NCI-H2196 (cell line): ENCODE measurements at regions not wholly inside any gene's neighbourhood (a gene's known extent, or its start where the extent isn't known, plus 50 kb on each side); places are given as distances from the start of the nearest gene placed in this dataset.

ENCODE experiments used
- DNase-seq: peaks from one replicate; lab custom pipeline; 2025; ENCODE audit not compliant: unreplicated experiment; lab: John Stamatoyannopoulos, UW

GRCh38 chr5:165209101-165209727, 1703.8 kb downstream of the MAT2B start:
- DNase-seq = no peak

- no peak for DNase-seq
Observed at GRCh38 chr5:165224366-165225045, 1719.1 kb downstream of the MAT2B start.

- DNase-seq = no peak
Observed at GRCh38 chr5:165227515-165227914, 1722.1 kb downstream of the MAT2B start.

GRCh38 chr5:165228184-165228583, 1722.8 kb downstream of the MAT2B start:
- DNase-seq = no peak

- DNase-seq = no peak
Observed at GRCh38 chr5:165231821-165232508, 1726.5 kb downstream of the MAT2B start.

- DNase-seq = no peak
Observed at GRCh38 chr5:165232509-165233028, 1727.2 kb downstream of the MAT2B start.

GRCh38 chr5:165241811-165242210, 1736.4 kb downstream of the MAT2B start:
- no peak for DNase-seq

GRCh38 chr5:165242646-165243045, 1737.2 kb downstream of the MAT2B start:
- DNase-seq = no peak

GRCh38 chr5:165244407-165244806, 1739.0 kb downstream of the MAT2B start:
- DNase-seq = no peak

GRCh38 chr5:165258197-165258771, 1752.9 kb downstream of the MAT2B start:
- DNase-seq = no peak

- DNase-seq = no peak
Observed at GRCh38 chr5:165260426-165260825, 1755.0 kb downstream of the MAT2B start.

GRCh38 chr5:165263536-165263935, 1758.1 kb downstream of the MAT2B start:
- DNase-seq = no peak

GRCh38 chr5:165266939-165267338, 1761.5 kb downstream of the MAT2B start:
- DNase-seq = no peak

GRCh38 chr5:165272436-165272835, 1767.0 kb downstream of the MAT2B start:
- DNase-seq = no peak

GRCh38 chr5:165277661-165278060, 1772.2 kb downstream of the MAT2B start:
- no peak for DNase-seq

- no peak for DNase-seq
Observed at GRCh38 chr5:165282491-165282890, 1777.1 kb downstream of the MAT2B start.

- no peak for DNase-seq
Observed at GRCh38 chr5:165286692-165287091, 1781.3 kb downstream of the MAT2B start.

- no peak for DNase-seq
Observed at GRCh38 chr5:165290535-165290934, 1785.1 kb downstream of the MAT2B start.

- DNase-seq = no peak
Observed at GRCh38 chr5:165296401-165297130, 1791.1 kb downstream of the MAT2B start.

GRCh38 chr5:165304193-165304827, 1798.9 kb downstream of the MAT2B start:
- DNase-seq = no peak

GRCh38 chr5:165305596-165305995, 1800.2 kb downstream of the MAT2B start:
- DNase-seq = no peak
